HepG2 (cell line): ENCODE measurements at regions not wholly inside any gene's neighbourhood (a gene's known extent, or its start where the extent isn't known, plus 50 kb on each side); places are given as distances from the start of the nearest gene placed in this dataset.

Source experiments
- ARID3A ChIP-seq: IDR thresholded peaks from 2 replicates; pipeline ENCODE4 v1.6.1; 2012; ENCODE audit warnings: low read depth, low read length, improper control_type of control experiment
- CEBPB ChIP-seq: IDR thresholded peaks from 2 replicates; pipeline ENCODE4 v1.6.1; 2011; ENCODE audit warnings: low read depth, low read length, improper control_type of control experiment, borderline replicate concordance
- FOXA3 ChIP-seq: IDR thresholded peaks from 2 replicates; pipeline ENCODE4 v1.6.1; 2016; ENCODE audit warnings: missing genetic modification reagents, missing compliant biosample characterization
- HBP1 ChIP-seq: IDR thresholded peaks from 2 replicates; pipeline ENCODE4 v1.6.1; 2016; ENCODE audit warnings: low read depth, control low read depth
- HNF4A ChIP-seq: sonication (generic); formaldehyde crosslinking; IDR thresholded peaks from 2 replicates; pipeline ENCODE4 v1.4.0; 2020; ENCODE audit warnings: missing genetic modification reagents
- KLF9 ChIP-seq: IDR thresholded peaks from 2 replicates; pipeline ENCODE4 v1.6.1; 2016; ENCODE audit warnings: low read depth
- MAF1 ChIP-seq: sonication (generic); formaldehyde crosslinking; IDR thresholded peaks from 2 replicates; pipeline ENCODE4 v1.5.0; 2020; ENCODE audit warnings: missing genetic modification reagents, borderline replicate concordance
- MAFG ChIP-seq: sonication (generic); formaldehyde crosslinking; IDR thresholded peaks from 2 replicates; pipeline ENCODE4 v1.5.1; 2020; ENCODE audit warnings: mild to moderate bottlenecking, missing genetic modification reagents
- NCOA2 ChIP-seq: sonication (generic); formaldehyde crosslinking; IDR thresholded peaks from 2 replicates; pipeline ENCODE4 v1.8.0; 2022; ENCODE audit warnings: inconsistent platforms
- NR2C2 ChIP-seq: sonication (generic); formaldehyde crosslinking; IDR thresholded peaks from 2 replicates; pipeline ENCODE4 v1.4.0; 2020; ENCODE audit warnings: missing genetic modification reagents, mild to moderate bottlenecking, moderate library complexity, borderline replicate concordance
- RBFOX2 ChIP-seq: fragments of 200-400 bp; formaldehyde crosslinking; IDR thresholded peaks from 2 replicates; pipeline ENCODE4 v1.6.1; 2017; ENCODE audit warnings: low read depth, mild to moderate bottlenecking, low read length
- TEAD2 ChIP-seq: sonication (generic); formaldehyde crosslinking; IDR thresholded peaks from 2 replicates; pipeline ENCODE4 v1.9.0; 2021; ENCODE audit warnings: missing genetic modification reagents
- THYN1 ChIP-seq: sonication (generic); formaldehyde crosslinking; IDR thresholded peaks from 2 replicates; pipeline ENCODE4 v1.8.1; 2023; ENCODE audit warnings: low read depth, mild to moderate bottlenecking, moderate library complexity, missing genetic modification reagents, borderline replicate concordance
- ZBTB20 ChIP-seq: sonication (generic); formaldehyde crosslinking; IDR thresholded peaks from 2 replicates; pipeline ENCODE4 v1.8.1; 2023; ENCODE audit warnings: missing genetic modification reagents, low read depth, mild to moderate bottlenecking, borderline replicate concordance
- ZGPAT ChIP-seq: IDR thresholded peaks from 2 replicates; pipeline ENCODE4 v1.6.1; 2016; ENCODE audit warnings: mild to moderate bottlenecking
- ZKSCAN8 ChIP-seq: IDR thresholded peaks from 2 replicates; pipeline ENCODE4 v1.6.1; 2016; ENCODE audit warnings: borderline replicate concordance, missing genetic modification reagents, missing compliant biosample characterization
- ZNF251 ChIP-seq: sonication (generic); formaldehyde crosslinking; IDR thresholded peaks from 2 replicates; pipeline ENCODE4 v1.9.0; 2021; ENCODE audit warnings: mild to moderate bottlenecking, missing genetic modification reagents
- ZNF280D ChIP-seq: sonication (generic); formaldehyde crosslinking; IDR thresholded peaks from 2 replicates; pipeline ENCODE4 v1.5.1; 2020; ENCODE audit warnings: mild to moderate bottlenecking, missing genetic modification reagents
- ZNF326 ChIP-seq: sonication (generic); formaldehyde crosslinking; IDR thresholded peaks from 2 replicates; pipeline ENCODE4 v1.4.0; 2020; ENCODE audit warnings: missing genetic modification reagents, borderline replicate concordance
- ZNF546 ChIP-seq: sonication (generic); formaldehyde crosslinking; conservative IDR thresholded peaks from 2 replicates; pipeline ENCODE4 v1.8.1; 2023; ENCODE audit warnings: mild to moderate bottlenecking, missing genetic modification reagents
- ZNF572 ChIP-seq: sonication (generic); formaldehyde crosslinking; IDR thresholded peaks from 2 replicates; pipeline ENCODE4 v1.5.1; 2020; ENCODE audit warnings: mild to moderate bottlenecking, missing genetic modification reagents
- ZNF616 ChIP-seq: sonication (generic); formaldehyde crosslinking; IDR thresholded peaks from 2 replicates; pipeline ENCODE4 v1.5.0; 2020; ENCODE audit warnings: low read depth, mild to moderate bottlenecking, missing genetic modification reagents

GRCh38 chr7:24456526-24457218 is 116.6 kb upstream of the PALS2 start (continued):
- TF ChIP-seq THYN1 (CRISPR knock-in tag) (no peak), NCOA2 (CRISPR knock-in tag) (0 out of 2 replicates have a peak, but pooled peaks have one; percentile 20), ZNF251 (no peak), ZKSCAN8 (CRISPR knock-in tag) (no peak), ZNF616 (CRISPR knock-in tag) (no peak), ARID3A (peak; percentile 77), MAFG (CRISPR knock-in tag) (0 out of 2 replicates have a peak, but pooled peaks have one; percentile 17), NR2C2 (CRISPR knock-in tag) (0 out of 2 replicates have a peak, but pooled peaks have one; percentile 21), ZNF546 (CRISPR knock-in tag) (no peak), TEAD2 (CRISPR knock-in tag) (no peak), ZGPAT (no peak), CEBPB (peak; percentile 46; the same call in 1 of the 2 replicates), ZNF572 (CRISPR knock-in tag) (no peak), RBFOX2 (no peak), MAF1 (CRISPR knock-in tag) (no peak), ZNF326 (CRISPR knock-in tag) (no peak), ZNF280D (CRISPR knock-in tag) (no peak), KLF9 (CRISPR knock-in tag) (no peak), HBP1 (no peak), FOXA3 (CRISPR knock-in tag) (peak; percentile 59; the same call in 1 of the 2 replicates), ZBTB20 (CRISPR knock-in tag) (no peak), HNF4A (peak; percentile 74)
